ENCODE measurements at regions not wholly inside any gene's neighbourhood (a gene's known extent, or its start where the extent isn't known, plus 50 kb on each side); places are given as distances from the start of the nearest gene placed in this dataset.

GRCh38 chr16:54589326-54589725 lies 302.7 kb upstream of the IRX3 start:
- POLR2A ChIA-PET: no interaction called here
- no peak overlapping the region for H3K4me3 ChIP-seq (ENCODE audit: low read depth, low read length)
- CTCF ChIA-PET: no interaction called here
- no peaks in the 10 kb centered on the region for H3K27me3 ChIP-seq (ENCODE audit: control insufficient read depth, insufficient read depth, low read length)
- DNase-seq (ENCODE audit: low read depth): no peak
- no peaks in the 10 kb centered on the region for H3K36me3 ChIP-seq (ENCODE audit: control insufficient read depth, insufficient read depth, low read length)
- TF ChIP-seq, protein P1, sequence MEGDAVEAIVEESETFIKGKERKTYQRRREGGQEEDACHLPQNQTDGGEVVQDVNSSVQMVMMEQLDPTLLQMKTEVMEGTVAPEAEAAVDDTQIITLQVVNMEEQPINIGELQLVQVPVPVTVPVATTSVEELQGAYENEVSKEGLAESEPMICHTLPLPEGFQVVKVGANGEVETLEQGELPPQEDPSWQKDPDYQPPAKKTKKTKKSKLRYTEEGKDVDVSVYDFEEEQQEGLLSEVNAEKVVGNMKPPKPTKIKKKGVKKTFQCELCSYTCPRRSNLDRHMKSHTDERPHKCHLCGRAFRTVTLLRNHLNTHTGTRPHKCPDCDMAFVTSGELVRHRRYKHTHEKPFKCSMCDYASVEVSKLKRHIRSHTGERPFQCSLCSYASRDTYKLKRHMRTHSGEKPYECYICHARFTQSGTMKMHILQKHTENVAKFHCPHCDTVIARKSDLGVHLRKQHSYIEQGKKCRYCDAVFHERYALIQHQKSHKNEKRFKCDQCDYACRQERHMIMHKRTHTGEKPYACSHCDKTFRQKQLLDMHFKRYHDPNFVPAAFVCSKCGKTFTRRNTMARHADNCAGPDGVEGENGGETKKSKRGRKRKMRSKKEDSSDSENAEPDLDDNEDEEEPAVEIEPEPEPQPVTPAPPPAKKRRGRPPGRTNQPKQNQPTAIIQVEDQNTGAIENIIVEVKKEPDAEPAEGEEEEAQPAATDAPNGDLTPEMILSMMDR (IDR thresholded peaks at IDR 0.05; ENCODE audit: insufficient read depth, low read depth, low read length): no peak

GRCh38 chr16:54588026-54588425 lies 301.4 kb upstream of the IRX3 start:
- Histone ChIP-seq H3K27me3 (ENCODE audit: control insufficient read depth, insufficient read depth, low read length) (no peaks in the 10 kb centered on the region), H3K4me3 (ENCODE audit: low read depth, low read length) (no peak overlapping the region), H3K36me3 (ENCODE audit: control insufficient read depth, insufficient read depth, low read length) (no peaks in the 10 kb centered on the region)
- CTCF ChIA-PET: interaction anchor here (1.0 kb wide), 1 partner anchor 1038 kb away, joined by 3 read pairs; no protein-coding TSS in a partner anchor
- TF ChIP-seq, protein P1 (IDR thresholded peaks at IDR 0.05; ENCODE audit: insufficient read depth, low read depth, low read length): no peak
- no peak for DNase-seq (ENCODE audit: low read depth)
- POLR2A ChIA-PET: no interaction called here

DNA sequence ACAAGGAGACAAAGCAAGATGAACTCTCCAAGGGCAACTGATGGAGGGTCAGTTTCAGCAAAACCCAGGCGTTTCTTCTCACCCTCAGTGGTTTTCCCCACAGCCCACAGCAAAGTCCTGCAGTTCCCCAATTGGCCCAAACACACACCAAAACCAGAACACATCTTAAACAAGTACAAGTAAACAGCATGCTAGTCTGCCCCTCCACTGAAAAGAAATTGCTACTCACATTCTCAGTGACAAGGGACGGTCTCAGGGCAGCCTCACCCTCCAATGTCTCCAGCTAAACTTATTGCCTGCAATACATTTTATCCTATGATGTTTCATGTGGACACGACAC lies 300.6 kb upstream of the IRX3 start:
- ChIA-PET POLR2A (no interaction called here), CTCF (no interaction called here)
- TF ChIP-seq, protein P1 (IDR thresholded peaks at IDR 0.05; ENCODE audit: insufficient read depth, low read depth, low read length): no peak
- DNase-seq (ENCODE audit: low read depth): no peak
- no peaks in the 10 kb centered on the region for H3K27me3 ChIP-seq (ENCODE audit: control insufficient read depth, insufficient read depth, low read length)
- H3K4me3 ChIP-seq (ENCODE audit: low read depth, low read length): no peak overlapping the region
- H3K36me3 ChIP-seq (ENCODE audit: control insufficient read depth, insufficient read depth, low read length): no peaks in the 10 kb centered on the region

DNA sequence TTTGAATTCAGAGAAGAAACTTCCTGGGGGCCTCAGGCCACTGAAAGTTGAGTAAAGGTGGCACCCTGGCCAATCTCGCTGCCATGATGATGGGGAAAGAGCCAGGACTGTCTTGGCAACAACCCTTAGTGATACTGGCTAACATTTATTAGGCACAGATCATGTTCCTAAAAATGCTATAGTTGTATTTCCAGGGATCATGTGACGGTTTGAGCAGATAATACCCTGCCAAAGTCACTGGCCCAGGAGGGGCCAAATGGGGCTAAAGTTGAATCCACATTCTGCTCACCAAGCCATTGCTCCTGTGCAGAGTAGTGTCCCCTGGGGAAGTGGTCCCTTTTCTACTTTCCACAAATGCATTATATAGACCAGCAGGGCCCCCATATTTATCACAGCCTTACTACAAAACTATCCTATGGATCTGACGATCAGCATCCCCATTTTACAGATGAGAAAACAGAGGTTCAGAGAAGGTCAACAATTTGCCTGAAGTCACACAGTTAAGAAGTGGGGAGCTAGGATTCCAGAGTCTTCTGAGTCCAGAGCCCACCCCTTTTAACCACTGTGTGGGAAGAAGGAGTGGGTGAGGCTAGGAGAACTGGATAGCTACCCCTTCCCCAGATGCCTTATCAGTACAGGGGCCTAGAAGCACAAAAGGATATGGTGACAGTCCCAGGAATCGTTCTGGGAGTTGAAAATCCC lies 300.0 kb upstream of the IRX3 start:
- CTCF ChIA-PET: no interaction called here
- POLR2A ChIA-PET: no interaction called here

DNA sequence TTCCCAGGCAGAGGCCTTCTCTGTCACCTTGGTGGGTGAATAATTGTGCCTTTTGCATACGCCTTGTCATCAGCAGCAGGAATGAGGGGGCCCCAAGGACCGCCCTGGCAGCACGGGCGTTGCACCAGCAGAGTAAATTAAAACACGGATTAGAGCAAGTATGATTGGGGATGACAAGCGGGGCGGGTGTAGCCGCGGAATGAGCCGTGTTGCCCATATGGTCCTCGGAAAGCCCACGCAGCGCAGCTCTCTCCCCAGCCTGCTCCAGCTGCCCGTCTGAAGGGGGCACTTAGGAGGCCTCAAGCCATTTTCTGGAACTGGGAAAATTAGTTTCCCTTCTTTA lies 299.4 kb upstream of the IRX3 start:
- POLR2A ChIA-PET: no interaction called here
- no peak for DNase-seq (ENCODE audit: low read depth)
- no peak overlapping the region for H3K4me3 ChIP-seq (ENCODE audit: low read depth, low read length)
- H3K27me3 ChIP-seq (ENCODE audit: control insufficient read depth, insufficient read depth, low read length): no peaks in the 10 kb centered on the region
- CTCF ChIA-PET: no interaction called here
- TF ChIP-seq, protein P1 (IDR thresholded peaks at IDR 0.05; ENCODE audit: insufficient read depth, low read depth, low read length): no peak
- H3K36me3 ChIP-seq (ENCODE audit: control insufficient read depth, insufficient read depth, low read length): no peaks in the 10 kb centered on the region

More for the DNA sequence above, 300.0 kb upstream of the IRX3 start:
- no peak for DNase-seq (ENCODE audit: low read depth)
- Histone ChIP-seq H3K4me3 (ENCODE audit: low read depth, low read length) (no peak overlapping the region), H3K36me3 (ENCODE audit: control insufficient read depth, insufficient read depth, low read length) (no peaks in the 10 kb centered on the region), H3K27me3 (ENCODE audit: control insufficient read depth, insufficient read depth, low read length) (no peaks in the 10 kb centered on the region)
- TF ChIP-seq, protein P1 (IDR thresholded peaks at IDR 0.05; ENCODE audit: insufficient read depth, low read depth, low read length): no peak

All from BJ (cell line).